ENCODE measurements at regions not wholly inside any gene's neighbourhood (a gene's known extent, or its start where the extent isn't known, plus 50 kb on each side); places are given as distances from the start of the nearest gene placed in this dataset.

DNA sequence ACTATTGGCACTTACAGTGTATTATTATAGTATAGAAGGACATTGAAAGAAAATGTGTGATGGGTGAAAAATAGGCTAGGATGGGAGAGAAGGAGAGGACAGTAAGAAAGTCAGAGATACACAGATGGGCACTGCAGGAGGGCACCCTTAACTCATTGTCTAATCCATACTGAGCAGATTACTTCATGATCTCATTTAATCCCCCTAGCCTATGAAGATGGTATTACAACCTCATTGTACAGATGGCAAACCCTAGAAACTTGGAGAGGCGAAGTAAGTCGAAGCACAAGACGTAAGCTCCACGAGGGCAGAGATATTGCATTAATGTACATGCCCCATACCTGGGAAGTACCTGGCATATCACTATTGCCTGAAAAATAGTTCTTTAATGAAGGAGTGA lies 346.9 kb upstream of the DAB1 start:
- TF ChIP-seq TEAD4 (IDR thresholded peaks at IDR 0.05) = no peak
- no peak for TF ChIP-seq NFIC (IDR thresholded peaks at IDR 0.05)
- TF ChIP-seq EP300 (IDR thresholded peaks at IDR 0.05; ENCODE audit: borderline replicate concordance) = no peak
- TF ChIP-seq CEBPB (IDR thresholded peaks at IDR 0.05) = no peak
- no peak for TF ChIP-seq REST (IDR thresholded peaks at IDR 0.05; ENCODE audit: low read depth)
- TF ChIP-seq EGR1 (IDR thresholded peaks at IDR 0.05) = no peak

Data from Ishikawa (cell line).